ENCODE measurements at regions not wholly inside any gene's neighbourhood (a gene's known extent, or its start where the extent isn't known, plus 50 kb on each side); places are given as distances from the start of the nearest gene placed in this dataset.

GRCh38 chr10:43904301-43904700, 255.6 kb upstream of the ZNF32 start:
- Histone ChIP-seq H3K36me3 (no peaks in the 10 kb centered on the region), H3K27me3 (no peaks in the 10 kb centered on the region), H3K27ac (no peak overlapping the region), H3K9me3 (no peaks in the 10 kb centered on the region), H3K4me3 (no peak overlapping the region), H3K4me1 (peaks cover 0 to 28% (median 10%) of the 10 kb centered on the region in 3 donors)
- TF ChIP-seq CTCF (IDR thresholded peaks at IDR 0.05) (no peak), POLR2AphosphoS5 (IDR thresholded peaks at IDR 0.05) (no peak), POLR2A (IDR thresholded peaks at IDR 0.05) (no peak), EP300 (IDR thresholded peaks at IDR 0.05) (no peak)
- no CpG with 5 or more reads among the region's 7 CpGs for WGBS, 2 donors (ENCODE audit: low coverage in 1 of 2)
- ATAC-seq, result no peak

- Histone ChIP-seq H3K27me3 (no peaks in the 10 kb centered on the region), H3K4me3 (no peak overlapping the region), H3K27ac (no peak overlapping the region), H3K9me3 (no peaks in the 10 kb centered on the region), H3K36me3 (no peaks in the 10 kb centered on the region), H3K4me1 (peaks cover 0 to 37% (median 10%) of the 10 kb centered on the region in 3 donors)
- TF ChIP-seq EP300 (IDR thresholded peaks at IDR 0.05), result no peak
- no peak for TF ChIP-seq POLR2AphosphoS5 (IDR thresholded peaks at IDR 0.05)
- TF ChIP-seq POLR2A (IDR thresholded peaks at IDR 0.05), result no peak
- ATAC-seq, result no peak
- 67 to 100% methylated on average over 2 to 4 of the region's 7 CpGs for WGBS, 2 donors (ENCODE audit: low coverage in 1 of 2)
These were observed 254.8 kb upstream of the ZNF32 start for GRCh38 chr10:43903451-43903850.

- TF ChIP-seq EP300 (IDR thresholded peaks at IDR 0.05), result no peak
- TF ChIP-seq POLR2A (IDR thresholded peaks at IDR 0.05), result no peak
- no peak for TF ChIP-seq POLR2AphosphoS5 (IDR thresholded peaks at IDR 0.05)
- TF ChIP-seq CTCF (IDR thresholded peaks at IDR 0.05), result no peak
- H3K9me3 ChIP-seq, result no peaks in the 10 kb centered on the region
- H3K36me3 ChIP-seq, result no peaks in the 10 kb centered on the region
- no peak overlapping the region for H3K27ac ChIP-seq
- H3K27me3 ChIP-seq, result no peaks in the 10 kb centered on the region
- WGBS, 2 donors (ENCODE audit: low coverage in 1 of 2), result 95 to 100% methylated on average over 2 of the region's 4 CpGs
- ATAC-seq, result no peak
- H3K4me3 ChIP-seq, result no peak overlapping the region
- peaks cover 0 to 37% (median 10%) of the 10 kb centered on the region in 3 donors for H3K4me1 ChIP-seq
These were observed 254.2 kb upstream of the ZNF32 start for GRCh38 chr10:43902842-43903241.

- no peaks in the 10 kb centered on the region for H3K36me3 ChIP-seq
- TF ChIP-seq EP300 (IDR thresholded peaks at IDR 0.05), result no peak
- no peak for TF ChIP-seq POLR2AphosphoS5 (IDR thresholded peaks at IDR 0.05)
- TF ChIP-seq POLR2A (IDR thresholded peaks at IDR 0.05), result no peak
- no peak for TF ChIP-seq CTCF (IDR thresholded peaks at IDR 0.05)
- no peak overlapping the region for H3K4me3 ChIP-seq
- 55 to 70% methylated on average over 3 to 4 of the region's 9 CpGs for WGBS, 2 donors (ENCODE audit: low coverage in 1 of 2)
- H3K27ac ChIP-seq, result no peak overlapping the region
- H3K9me3 ChIP-seq, result no peaks in the 10 kb centered on the region
- H3K27me3 ChIP-seq, result no peaks in the 10 kb centered on the region
- peaks cover 0 to 34% (median 10%) of the 10 kb centered on the region in 3 donors for H3K4me1 ChIP-seq
- ATAC-seq, result no peak
These were observed 253.2 kb upstream of the ZNF32 start for GRCh38 chr10:43901744-43902504.

GRCh38 chr10:43901302-43901701, 252.6 kb upstream of the ZNF32 start:
- Histone ChIP-seq H3K4me3 (no peak overlapping the region), H3K36me3 (no peaks in the 10 kb centered on the region), H3K27me3 (no peaks in the 10 kb centered on the region), H3K9me3 (no peaks in the 10 kb centered on the region), H3K4me1 (peaks cover 0 to 28% (median 8%) of the 10 kb centered on the region in 3 donors), H3K27ac (no peak overlapping the region)
- TF ChIP-seq POLR2A (IDR thresholded peaks at IDR 0.05) (no peak), POLR2AphosphoS5 (IDR thresholded peaks at IDR 0.05) (no peak), CTCF (IDR thresholded peaks at IDR 0.05) (no peak)
- ATAC-seq, result no peak
- 83 to 85% methylated on average over 3 of the region's 3 CpGs for WGBS, 2 donors (ENCODE audit: low coverage in 1 of 2)

Measured in gastroesophageal sphincter (tissue), 4 donors.